C4-2B (cell line): ENCODE measurements at regions not wholly inside any gene's neighbourhood (a gene's known extent, or its start where the extent isn't known, plus 50 kb on each side); places are given as distances from the start of the nearest gene placed in this dataset.

Source experiments
- CTCF ChIP-seq: fragments of 450-650 bp; conservative IDR thresholded peaks from 2 replicates; pipeline ENCODE4 v1.5.1; 2017; ENCODE audit warnings: mild to moderate bottlenecking
- ZFX ChIP-seq: fragments of 450-650 bp; IDR thresholded peaks from 2 replicates; pipeline ENCODE4 v1.6.1; 2017

- TF ChIP-seq CTCF (no peak), ZFX (no peak)
Measured at GRCh38 chr18:78447211-78447610, 532.4 kb upstream of the SALL3 start.
